ENCODE measurements at regions not wholly inside any gene's neighbourhood (a gene's known extent, or its start where the extent isn't known, plus 50 kb on each side); places are given as distances from the start of the nearest gene placed in this dataset.
A peak's percentile ranks its signal among the peaks of the same experiment; 100 is the strongest.
"Not testable (repeated sequence)": the region's sequence is repeated elsewhere in the genome, so short reads cannot be mapped to it uniquely, and the experiment has no call there.

DNA sequence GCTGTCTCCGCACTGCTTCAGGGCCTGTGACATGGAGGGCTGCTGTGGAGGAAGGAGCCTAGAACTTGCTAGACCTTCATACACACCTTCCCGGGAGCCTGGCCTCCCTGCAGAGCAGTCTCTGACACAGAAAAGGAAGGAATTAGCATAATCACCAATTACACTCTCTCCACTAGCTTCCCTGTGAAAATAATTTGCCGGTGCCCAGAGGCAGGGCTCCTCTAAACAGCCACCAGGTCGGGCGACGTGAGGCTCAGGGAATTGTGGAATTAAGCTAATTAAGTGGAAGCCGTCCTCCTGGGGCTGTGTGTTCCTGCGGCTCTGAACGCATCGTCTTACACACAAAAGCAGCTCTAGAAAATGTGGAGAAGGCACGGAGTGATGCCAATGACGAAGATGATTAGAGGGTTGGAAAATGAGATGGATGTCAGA, 82.6 kb downstream of the NENF start:
- Histone ChIP-seq H3K36me3 (replicated peaks; ENCODE audit: control insufficient read depth, insufficient read depth, low read length) (no peaks in the 10 kb centered on the region), H3K27me3 (ENCODE audit: control insufficient read depth, insufficient read depth, low read length) (peaks cover 32% of the 10 kb centered on the region), H3K4me3 (ENCODE audit: insufficient read depth, low read depth, low read length) (peak overlapping the region; percentile 2)
- peak; percentile 60 for DNase-seq

DNA sequence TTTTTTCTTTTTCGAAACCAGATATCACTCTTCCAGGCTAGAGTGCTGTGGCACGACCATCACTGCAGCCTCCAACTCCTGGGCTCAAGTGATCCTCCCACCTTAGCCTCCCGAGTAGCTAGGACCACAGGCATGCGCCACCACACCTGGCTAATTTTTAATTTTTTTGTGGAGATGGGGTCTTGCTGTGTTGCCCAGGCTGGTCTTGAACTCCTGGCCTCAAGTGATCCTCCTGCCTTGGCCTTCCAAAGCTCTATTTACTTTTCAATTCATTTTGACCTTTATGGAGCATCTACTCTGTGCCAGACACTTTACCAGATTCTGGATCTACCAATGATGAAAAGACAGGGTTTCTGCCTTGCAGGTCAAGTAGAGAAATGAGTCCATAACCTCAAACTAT, 83.3 kb downstream of the NENF start:
- H3K4me3 ChIP-seq (ENCODE audit: insufficient read depth, low read depth, low read length); DNase-seq; H3K36me3 ChIP-seq (replicated peaks; ENCODE audit: control insufficient read depth, insufficient read depth, low read length): not testable (repeated sequence)
- H3K27me3 ChIP-seq (ENCODE audit: control insufficient read depth, insufficient read depth, low read length), result peaks cover 32% of the 10 kb centered on the region

GRCh38 chr1:212518188-212519054, 85.7 kb downstream of the NENF start:
- no peak for DNase-seq
- peaks cover 26% of the 10 kb centered on the region for H3K27me3 ChIP-seq (ENCODE audit: control insufficient read depth, insufficient read depth, low read length)
- H3K36me3 ChIP-seq (replicated peaks; ENCODE audit: control insufficient read depth, insufficient read depth, low read length), result no peaks in the 10 kb centered on the region
- H3K4me3 ChIP-seq (ENCODE audit: insufficient read depth, low read depth, low read length), result no peak overlapping the region

- DNase-seq, result no peak
- H3K27me3 ChIP-seq (ENCODE audit: control insufficient read depth, insufficient read depth, low read length), result peaks cover 18% of the 10 kb centered on the region
Measured at GRCh38 chr1:212519131-212519530, 86.4 kb downstream of the NENF start.

DNA sequence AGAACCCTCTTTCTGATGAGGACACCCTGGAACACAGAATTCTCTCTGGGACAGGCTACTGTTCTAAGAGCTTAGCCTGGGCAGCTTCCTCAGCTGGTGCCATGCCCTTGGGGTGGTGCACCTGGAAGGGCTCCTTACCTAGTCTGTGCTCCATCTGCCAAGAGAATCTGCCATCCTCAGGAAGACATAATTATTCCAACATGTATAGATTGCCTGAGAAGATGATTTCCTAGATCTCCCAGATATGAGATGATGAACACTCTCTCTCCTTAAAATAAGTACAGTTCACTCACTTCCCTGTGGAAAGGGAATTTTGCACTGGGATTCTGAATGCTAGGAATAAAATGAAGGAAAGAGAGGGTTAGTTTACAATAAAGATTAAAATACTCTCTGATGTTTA, 87.6 kb downstream of the NENF start:
- no peak overlapping the region for H3K4me3 ChIP-seq (ENCODE audit: insufficient read depth, low read depth, low read length)
- no peaks in the 10 kb centered on the region for H3K36me3 ChIP-seq (replicated peaks; ENCODE audit: control insufficient read depth, insufficient read depth, low read length)
- H3K27me3 ChIP-seq (ENCODE audit: control insufficient read depth, insufficient read depth, low read length), result peaks cover 7% of the 10 kb centered on the region
- no peak for DNase-seq

More at GRCh38 chr1:212519131-212519530, 86.4 kb downstream of the NENF start:
- H3K4me3 ChIP-seq (ENCODE audit: insufficient read depth, low read depth, low read length), result no peak overlapping the region
- H3K36me3 ChIP-seq (replicated peaks; ENCODE audit: control insufficient read depth, insufficient read depth, low read length), result no peaks in the 10 kb centered on the region

DNA sequence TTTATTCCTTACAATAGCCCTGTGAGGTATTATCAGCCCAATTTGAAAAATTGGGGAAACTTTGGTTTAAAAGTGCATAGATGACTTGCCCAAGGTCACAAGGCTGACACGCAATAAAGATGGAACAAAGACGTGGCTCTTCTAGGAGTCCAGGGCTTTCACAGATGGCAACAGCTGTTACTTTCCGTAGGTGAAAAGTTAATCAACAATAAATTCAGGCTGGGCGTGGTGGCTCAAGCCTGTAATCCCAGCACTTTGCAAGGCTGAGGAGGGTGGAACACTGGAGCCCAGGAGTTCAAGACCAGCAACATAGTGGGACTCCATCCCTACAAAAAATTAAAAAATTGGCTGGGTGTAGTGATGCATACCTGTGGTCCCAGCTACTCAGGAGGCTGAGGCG, 87.8 kb upstream of the ATF3 start:
- no peaks in the 10 kb centered on the region for H3K36me3 ChIP-seq (replicated peaks; ENCODE audit: control insufficient read depth, insufficient read depth, low read length)
- no peak for DNase-seq
- H3K4me3 ChIP-seq (ENCODE audit: insufficient read depth, low read depth, low read length), result no peak overlapping the region
- peaks cover 3% of the 10 kb centered on the region; the same call in 1 of the 2 replicates for H3K27me3 ChIP-seq (ENCODE audit: control insufficient read depth, insufficient read depth, low read length)

DNA sequence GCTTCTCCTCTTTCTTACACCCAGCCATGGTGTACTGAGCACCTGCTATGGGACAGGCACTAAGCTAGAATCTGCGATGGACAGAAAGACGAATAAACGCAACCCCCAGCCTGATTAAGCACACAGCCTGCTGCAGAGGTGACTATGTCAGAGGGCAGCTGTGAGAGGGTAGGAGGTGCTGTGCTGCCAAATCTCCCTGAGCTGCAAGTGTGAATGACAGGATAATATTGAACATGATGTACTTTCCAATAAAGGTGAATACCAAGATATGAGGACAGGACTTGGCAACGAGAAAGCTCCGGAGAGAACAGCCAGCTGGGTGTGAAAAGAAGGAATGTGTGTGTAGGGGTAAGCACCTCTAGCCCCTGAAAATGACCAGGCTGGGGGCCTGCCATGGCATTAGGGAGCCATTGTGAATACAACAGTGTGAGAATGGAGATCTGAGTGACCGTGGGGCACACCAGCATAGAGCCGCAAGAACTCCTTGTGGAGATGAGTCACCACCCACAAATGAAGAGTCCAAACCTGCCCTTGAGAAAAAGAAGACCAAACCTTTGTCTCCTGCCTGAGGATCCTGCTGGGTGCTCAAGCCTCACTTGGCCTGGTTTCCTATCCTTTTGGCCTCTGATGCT, 83.0 kb upstream of the ATF3 start:
- Histone ChIP-seq H3K4me3 (ENCODE audit: insufficient read depth, low read depth, low read length) (no peak overlapping the region), H3K36me3 (replicated peaks; ENCODE audit: control insufficient read depth, insufficient read depth, low read length) (no peaks in the 10 kb centered on the region), H3K27me3 (ENCODE audit: control insufficient read depth, insufficient read depth, low read length) (no peaks in the 10 kb centered on the region; the same call in 1 of the 2 replicates)
- no peak for DNase-seq

GRCh38 chr1:212526111-212526491, 82.5 kb upstream of the ATF3 start:
- no peak overlapping the region for H3K4me3 ChIP-seq (ENCODE audit: insufficient read depth, low read depth, low read length)
- no peaks in the 10 kb centered on the region; the same call in 1 of the 2 replicates for H3K27me3 ChIP-seq (ENCODE audit: control insufficient read depth, insufficient read depth, low read length)
- no peak for DNase-seq
- H3K36me3 ChIP-seq (replicated peaks; ENCODE audit: control insufficient read depth, insufficient read depth, low read length), result no peaks in the 10 kb centered on the region

DNA sequence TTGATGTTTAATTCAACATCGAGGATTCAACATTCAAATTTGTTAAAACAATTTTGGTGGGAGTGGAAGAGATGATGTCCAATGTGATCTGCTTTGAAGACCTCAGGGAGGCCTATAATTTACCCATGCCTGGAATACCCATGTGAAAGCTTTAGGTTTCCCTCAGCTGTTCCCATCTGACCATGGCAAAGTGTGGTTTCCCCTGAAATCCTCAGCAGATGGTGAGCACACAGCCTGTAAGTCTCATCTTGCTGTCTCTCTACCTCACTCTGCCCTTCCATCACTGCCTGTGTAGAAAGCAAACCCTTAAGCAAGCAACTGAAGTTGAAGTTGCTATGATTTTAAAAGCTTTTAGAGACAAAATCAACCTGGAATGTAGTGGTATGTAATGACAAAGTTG, 80.1 kb upstream of the ATF3 start:
- Histone ChIP-seq H3K27me3 (ENCODE audit: control insufficient read depth, insufficient read depth, low read length) (no peaks in the 10 kb centered on the region; the same call in 1 of the 2 replicates), H3K36me3 (replicated peaks; ENCODE audit: control insufficient read depth, insufficient read depth, low read length) (no peaks in the 10 kb centered on the region), H3K4me3 (ENCODE audit: insufficient read depth, low read depth, low read length) (no peak overlapping the region)
- DNase-seq, result no peak

- no peak for DNase-seq
- H3K4me3 ChIP-seq (ENCODE audit: insufficient read depth, low read depth, low read length), result no peak overlapping the region
Measured at GRCh38 chr1:212529211-212529741, 79.3 kb upstream of the ATF3 start.

DNA sequence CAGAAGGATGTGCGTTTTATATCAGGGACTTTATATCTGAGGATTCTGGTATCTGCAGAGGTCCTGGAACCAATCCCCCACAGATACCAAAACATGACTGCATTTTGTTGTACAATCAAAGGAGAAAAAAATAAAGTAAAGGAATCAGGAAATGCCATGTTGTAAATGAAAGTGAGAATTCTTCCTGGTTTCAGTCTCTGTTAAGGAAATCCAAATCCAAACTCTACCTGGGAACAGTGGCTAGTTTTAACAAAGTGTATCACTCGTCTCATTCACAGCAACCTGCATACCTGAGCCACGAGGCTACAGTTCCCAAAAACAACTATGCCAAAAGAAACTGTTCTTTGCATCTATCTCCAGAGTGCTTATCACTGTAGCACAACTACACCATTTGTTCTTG, 77.3 kb upstream of the ATF3 start:
- Histone ChIP-seq H3K4me3 (ENCODE audit: insufficient read depth, low read depth, low read length) (no peak overlapping the region), H3K27me3 (ENCODE audit: control insufficient read depth, insufficient read depth, low read length) (no peaks in the 10 kb centered on the region; the same call in 1 of the 2 replicates), H3K36me3 (replicated peaks; ENCODE audit: control insufficient read depth, insufficient read depth, low read length) (no peaks in the 10 kb centered on the region)
- no peak for DNase-seq

More at GRCh38 chr1:212529211-212529741, 79.3 kb upstream of the ATF3 start:
- no peaks in the 10 kb centered on the region; the same call in 1 of the 2 replicates for H3K27me3 ChIP-seq (ENCODE audit: control insufficient read depth, insufficient read depth, low read length)
- no peaks in the 10 kb centered on the region for H3K36me3 ChIP-seq (replicated peaks; ENCODE audit: control insufficient read depth, insufficient read depth, low read length)

- H3K4me3 ChIP-seq (ENCODE audit: insufficient read depth, low read depth, low read length), result no peak overlapping the region
- H3K36me3 ChIP-seq (replicated peaks; ENCODE audit: control insufficient read depth, insufficient read depth, low read length), result no peaks in the 10 kb centered on the region
- no peaks in the 10 kb centered on the region; the same call in 1 of the 2 replicates for H3K27me3 ChIP-seq (ENCODE audit: control insufficient read depth, insufficient read depth, low read length)
- no peak for DNase-seq
Measured at GRCh38 chr1:212531796-212532195, 76.8 kb upstream of the ATF3 start.

GRCh38 chr1:212532469-212533147, 76.0 kb upstream of the ATF3 start:
- no peak for DNase-seq
- Histone ChIP-seq H3K27me3 (ENCODE audit: control insufficient read depth, insufficient read depth, low read length) (no peaks in the 10 kb centered on the region), H3K4me3 (ENCODE audit: insufficient read depth, low read depth, low read length) (no peak overlapping the region), H3K36me3 (replicated peaks; ENCODE audit: control insufficient read depth, insufficient read depth, low read length) (no peaks in the 10 kb centered on the region)

DNA sequence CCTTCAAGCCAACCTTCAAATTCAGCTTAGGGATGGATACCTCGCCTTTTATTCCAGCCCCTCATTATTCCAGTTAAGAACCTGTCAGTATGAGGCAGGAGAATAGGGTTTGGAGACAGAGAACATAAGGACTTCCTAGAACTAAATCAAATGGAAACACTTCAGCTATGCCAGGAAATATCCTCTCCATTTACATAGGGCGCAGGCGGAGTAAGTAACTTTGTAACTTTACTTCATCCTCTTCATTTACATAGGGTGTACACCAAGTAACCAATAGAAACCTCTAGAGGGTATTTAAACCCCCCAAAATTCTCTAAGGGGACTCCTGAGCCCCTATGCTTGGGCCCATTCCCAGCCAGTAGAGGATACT, 75.4 kb upstream of the ATF3 start:
- Histone ChIP-seq H3K27me3 (ENCODE audit: control insufficient read depth, insufficient read depth, low read length) (no peaks in the 10 kb centered on the region), H3K36me3 (replicated peaks; ENCODE audit: control insufficient read depth, insufficient read depth, low read length) (no peaks in the 10 kb centered on the region), H3K4me3 (ENCODE audit: insufficient read depth, low read depth, low read length) (no peak overlapping the region)
- DNase-seq, result no peak
